Left hindlimb (tissue), 1 donor: ENCODE measurements at regions not wholly inside any gene's neighbourhood (a gene's known extent, or its start where the extent isn't known, plus 50 kb on each side); places are given as distances from the start of the nearest gene placed in this dataset.

ENCODE experiments used
- DNase-seq: peaks from one replicate; pipeline ENCODE4 v3.0.0-alpha.2; 2018

GRCh38 chr1:22289307-22289995, 146.6 kb upstream of the WNT4 start:
- no peak for DNase-seq

GRCh38 chr1:22290157-22290556, 147.3 kb upstream of the WNT4 start:
- no peak for DNase-seq

GRCh38 chr1:22290611-22291010, 147.7 kb upstream of the WNT4 start:
- DNase-seq, result no peak

DNA sequence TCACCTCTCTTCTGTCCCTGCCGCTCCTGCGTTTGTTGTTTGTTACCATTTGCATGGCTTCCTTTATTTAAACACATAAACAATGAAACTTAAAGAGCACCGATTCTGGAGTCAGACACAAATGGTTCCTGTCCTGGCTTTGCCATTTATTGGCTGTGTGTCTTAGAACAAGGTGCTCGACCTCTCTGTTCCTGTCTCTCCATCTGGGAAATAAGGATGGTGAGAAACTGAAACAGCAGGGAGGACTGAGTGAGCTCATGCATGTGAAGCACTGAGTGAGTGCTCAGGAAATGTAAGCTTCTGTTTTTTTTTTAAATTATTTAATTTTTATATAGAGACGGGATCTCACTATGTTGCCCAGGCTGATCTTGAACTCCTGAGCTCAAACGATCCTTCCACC, 148.2 kb upstream of the WNT4 start:
- no peak for DNase-seq

DNA sequence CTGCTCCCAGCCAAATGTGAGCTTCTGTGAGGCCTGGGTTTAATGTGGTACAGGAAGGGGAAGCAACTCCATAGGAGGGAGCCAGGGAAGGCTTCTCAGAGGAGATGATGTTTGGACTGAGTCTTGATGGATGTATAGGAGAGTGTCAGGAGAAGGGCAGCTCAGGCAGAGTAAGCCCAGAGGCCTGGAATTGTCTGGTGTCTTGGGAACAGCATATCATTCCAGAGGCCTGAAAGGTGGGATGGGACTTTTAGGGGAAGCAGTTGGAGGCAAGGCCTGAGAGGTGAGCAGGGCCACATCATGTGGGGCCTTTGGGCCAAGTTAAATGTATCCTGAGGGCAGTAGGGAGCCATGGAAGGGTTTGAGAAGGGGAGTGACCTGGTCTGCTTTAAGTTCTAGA, 148.6 kb upstream of the WNT4 start:
- DNase-seq, result no peak

DNA sequence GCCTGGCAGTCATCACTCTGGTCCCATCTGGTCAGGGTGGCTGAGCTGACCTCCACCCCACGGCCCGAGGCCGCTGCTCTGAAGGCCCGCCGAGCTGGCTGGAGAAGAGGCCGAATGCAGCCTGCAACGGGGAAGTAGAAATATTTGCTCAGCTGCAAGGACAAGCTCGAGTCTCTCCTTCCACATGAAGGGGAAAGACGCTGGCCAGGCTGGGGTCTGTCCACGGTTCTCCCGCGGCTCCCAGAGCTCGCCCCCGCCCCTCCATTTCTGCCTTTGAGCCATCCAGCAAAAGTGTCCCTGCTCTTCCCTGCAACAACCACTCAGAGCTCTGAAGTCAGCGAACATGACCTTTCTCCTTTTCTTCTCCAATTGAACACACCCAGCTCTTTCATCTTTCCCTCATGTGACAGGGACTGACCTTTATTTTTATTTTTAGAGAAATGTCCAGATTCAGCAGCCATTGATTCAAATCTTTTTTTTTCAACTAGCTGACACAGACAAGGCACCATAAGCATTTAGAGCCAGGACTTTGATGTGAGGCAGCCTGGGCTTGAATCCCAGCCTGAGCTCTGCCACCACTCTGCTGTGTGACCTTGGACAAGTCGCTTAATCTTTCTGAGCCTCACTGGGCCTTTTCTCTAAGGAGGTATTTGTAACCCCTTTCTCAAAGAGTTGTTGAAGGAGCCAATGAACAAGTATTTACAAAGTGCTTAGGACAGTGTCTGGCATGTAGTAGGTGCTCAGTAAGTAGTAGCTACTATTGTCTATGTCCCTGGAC, 149.3 kb upstream of the WNT4 start:
- DNase-seq, result no peak

- DNase-seq, result no peak
Observed at GRCh38 chr1:22295396-22295795, 152.5 kb upstream of the WNT4 start.

DNA sequence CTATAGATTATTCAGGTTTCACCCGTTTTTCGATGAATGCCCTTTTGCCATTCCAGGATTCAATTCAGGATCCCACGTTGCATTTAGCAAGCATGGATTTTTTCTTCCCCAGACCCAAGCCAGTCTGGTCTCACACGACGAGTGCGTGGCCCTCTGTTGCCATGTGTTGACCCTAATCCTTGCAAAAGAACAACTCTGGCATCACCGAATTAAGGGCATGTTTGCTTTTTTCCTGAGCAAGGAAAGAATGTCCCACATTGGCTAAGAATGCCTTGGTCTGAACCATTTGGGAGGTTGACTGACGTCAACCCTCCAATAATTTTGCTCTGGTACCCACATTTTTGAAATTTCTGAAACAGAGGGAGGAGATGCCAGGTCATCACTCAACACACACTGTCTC, 153.0 kb upstream of the WNT4 start:
- DNase-seq, result no peak

- no peak for DNase-seq
Observed at GRCh38 chr1:22296701-22297591, 154.0 kb upstream of the WNT4 start.

DNA sequence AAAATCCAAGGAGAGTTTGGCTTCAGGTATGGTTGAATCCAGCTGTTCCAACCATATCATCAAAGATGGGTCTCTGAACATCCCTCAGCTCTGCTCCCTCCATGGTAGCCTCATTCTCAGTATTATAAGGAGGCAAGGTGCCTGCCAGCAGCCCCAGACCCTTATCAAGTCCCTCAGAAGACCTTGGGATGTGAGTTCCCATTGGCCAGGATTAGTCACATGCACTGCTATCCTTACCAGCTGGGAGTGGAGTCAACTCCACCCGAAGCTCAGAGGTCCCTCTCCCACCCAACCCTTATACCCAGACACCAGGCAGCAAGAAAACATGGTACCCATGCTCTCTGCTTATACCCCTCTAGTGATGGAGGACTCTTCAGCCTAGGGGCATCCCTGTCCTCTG, 153.7 kb upstream of the ZBTB40 start:
- DNase-seq, result no peak

- DNase-seq, result no peak
Observed at GRCh38 chr1:22303816-22304215, 147.8 kb upstream of the ZBTB40 start.

DNA sequence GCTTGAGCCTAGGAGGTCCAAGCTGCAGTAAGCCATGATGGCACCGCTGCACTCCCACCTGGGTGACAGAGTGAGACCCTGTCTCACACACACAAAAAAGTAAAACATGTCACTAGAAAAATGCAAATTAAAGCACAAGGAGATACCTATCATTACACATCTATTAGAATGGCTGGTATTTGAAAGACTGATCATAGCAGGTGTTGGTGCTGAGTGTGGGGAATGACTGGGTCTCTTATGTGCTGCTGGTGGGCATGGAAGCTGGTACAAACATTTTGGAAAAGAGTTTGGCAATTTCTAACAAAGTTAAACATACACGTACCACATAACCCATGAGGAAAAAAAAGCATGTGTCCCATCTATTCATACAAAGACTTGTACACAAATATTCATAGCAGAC, 142.1 kb upstream of the ZBTB40 start:
- no peak for DNase-seq

DNA sequence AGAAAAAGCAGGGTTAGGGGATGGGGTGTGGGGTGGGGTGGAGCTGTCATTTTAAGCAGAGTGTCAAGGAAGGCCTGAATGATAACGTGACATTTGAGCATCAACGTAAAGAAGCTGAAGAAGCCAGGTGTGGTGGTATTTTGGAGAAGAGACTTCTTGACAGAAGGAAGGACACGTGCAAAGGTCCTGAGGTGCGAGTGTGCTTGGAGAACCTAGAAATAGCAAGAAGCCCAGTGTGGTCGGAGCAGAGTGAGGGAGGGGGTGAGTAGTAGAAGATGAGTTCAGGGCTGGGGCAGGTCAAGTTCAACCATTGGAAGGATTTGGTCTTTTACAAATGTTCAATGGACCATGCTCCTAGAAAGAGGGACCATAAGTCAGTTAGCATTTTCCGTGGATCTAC, 140.2 kb upstream of the ZBTB40 start:
- no peak for DNase-seq

- DNase-seq, result peak; percentile 42
Observed at GRCh38 chr1:22313321-22313720, 138.3 kb upstream of the ZBTB40 start.

DNA sequence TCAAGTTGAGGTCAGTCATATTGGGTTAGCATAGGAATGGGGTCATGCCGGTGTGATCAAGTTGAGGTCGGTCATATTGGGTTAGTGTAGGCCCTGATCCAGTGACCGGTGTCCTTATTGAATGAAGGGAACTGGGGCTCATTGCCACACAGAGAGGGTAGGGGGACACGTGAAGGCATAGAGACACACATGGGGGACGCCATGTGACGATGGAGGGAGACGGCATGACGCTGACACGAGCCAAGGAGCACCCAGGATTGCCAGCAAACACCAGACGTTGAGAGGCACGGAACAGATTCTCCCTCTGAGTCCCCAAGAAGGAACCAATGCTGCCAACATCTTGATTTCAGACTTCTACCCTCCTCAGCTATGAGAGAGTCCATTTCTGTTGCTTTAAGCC, 136.9 kb upstream of the ZBTB40 start:
- no peak for DNase-seq

GRCh38 chr1:22315315-22316078, 136.2 kb upstream of the ZBTB40 start:
- no peak for DNase-seq

DNA sequence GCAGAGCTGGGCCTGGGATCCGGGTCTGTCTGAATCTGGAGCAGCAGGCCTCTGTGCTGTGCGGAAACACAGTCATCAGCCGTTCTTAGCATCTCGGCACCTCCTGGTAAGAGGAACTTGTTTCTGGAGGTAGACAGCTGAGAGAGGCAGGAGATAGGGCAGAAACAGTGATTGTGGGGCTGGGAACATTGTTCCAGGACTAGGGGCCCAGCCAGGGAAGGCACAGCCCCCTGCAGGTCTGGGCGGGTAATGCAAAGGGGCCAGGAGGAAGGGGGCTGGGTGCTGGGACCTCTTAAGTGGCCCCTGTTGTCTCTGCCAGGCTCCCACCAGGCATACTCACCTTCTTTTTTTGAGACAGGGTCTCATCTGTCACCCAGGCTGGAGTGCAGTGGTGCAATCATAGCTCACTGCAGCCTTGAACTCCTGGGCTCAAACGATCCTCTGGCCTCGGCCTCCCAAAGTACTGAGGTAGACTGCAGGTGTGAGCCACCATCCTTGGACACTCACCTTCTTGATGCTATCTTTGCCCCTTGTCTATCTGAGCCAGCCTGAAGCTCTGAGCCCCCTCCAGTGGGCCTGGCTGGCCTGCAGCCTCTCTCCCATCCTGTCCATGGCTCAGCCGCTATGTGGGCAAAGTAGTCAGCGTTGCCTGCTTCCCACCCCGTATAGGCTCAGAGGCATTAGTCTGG, 134.3 kb upstream of the ZBTB40 start:
- DNase-seq, result no peak

- no peak for DNase-seq
Observed at GRCh38 chr1:22317920-22318243, 133.8 kb upstream of the ZBTB40 start.

DNA sequence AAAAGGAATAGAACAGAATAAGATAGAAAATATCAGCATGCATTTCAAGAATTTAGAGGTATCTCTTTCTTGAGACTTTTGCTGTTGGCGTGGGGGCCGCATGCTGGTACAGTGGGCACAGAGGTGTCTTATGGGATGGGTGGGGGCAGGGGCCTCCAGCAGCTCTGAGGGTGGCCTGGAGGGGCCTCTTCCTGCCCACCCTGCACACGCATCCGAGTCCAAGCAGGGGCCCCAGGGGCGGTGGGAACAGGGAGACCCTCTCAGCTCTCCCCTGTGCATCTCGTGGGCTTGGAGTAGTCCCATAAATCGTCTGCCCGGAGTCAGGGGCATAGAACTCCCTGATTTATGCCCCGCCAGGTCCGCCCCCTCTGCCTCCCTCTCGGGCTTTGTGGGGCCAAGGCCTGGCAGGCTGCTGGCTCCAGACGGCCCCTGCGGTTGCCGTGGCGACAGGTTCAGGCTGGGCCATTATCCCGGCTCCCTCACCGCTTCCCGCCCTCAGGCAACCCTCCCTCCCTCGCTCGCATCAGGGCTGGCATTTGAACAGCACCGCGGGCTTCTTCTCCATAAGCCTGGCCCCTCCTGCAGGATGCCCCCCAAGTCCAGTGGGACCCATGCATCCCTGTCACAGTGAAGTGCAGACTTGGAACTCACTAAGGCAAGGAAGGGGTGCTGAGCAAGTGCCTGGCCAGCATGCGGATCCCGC, 133.2 kb upstream of the ZBTB40 start:
- DNase-seq, result peak; percentile 69

DNA sequence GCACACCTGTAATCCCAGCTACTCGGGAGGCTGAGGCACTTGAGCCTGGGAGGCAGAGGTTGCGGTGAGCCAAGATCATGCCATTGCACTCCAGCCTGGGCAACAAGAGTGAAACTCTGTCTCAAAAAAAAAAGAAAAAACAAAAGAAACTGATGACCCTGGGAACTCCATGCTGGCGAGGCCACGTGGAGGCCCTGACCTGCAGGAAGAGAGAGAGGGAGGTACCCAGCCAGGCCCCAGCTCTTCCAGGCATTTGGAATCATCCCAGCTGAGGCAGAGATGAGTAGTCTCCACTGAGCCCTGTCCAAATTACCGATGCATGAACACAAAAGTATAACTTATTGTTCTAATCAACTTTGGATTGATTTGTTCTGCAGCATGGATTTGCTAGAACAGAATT, 132.0 kb upstream of the ZBTB40 start:
- DNase-seq, result no peak

- DNase-seq, result no peak
Observed at GRCh38 chr1:22320587-22321344, 130.9 kb upstream of the ZBTB40 start.
